Stimulated activated CD4-positive, alpha-beta T cell treated with anti-CD3 and anti-CD28 coated beads, TNF-alpha, amount 100 ng/mL, for 1 hour (primary cell): ENCODE measurements at regions not wholly inside any gene's neighbourhood (a gene's known extent, or its start where the extent isn't known, plus 50 kb on each side); places are given as distances from the start of the nearest gene placed in this dataset.

ENCODE experiments used
- DNase-seq, 3 donors: peaks; one replicate each; pipeline ENCODE4 v3.0.0-alpha.2; 2020; ENCODE audit warnings: low read depth in 3 of 3, low spot score in 1 of 3

DNA sequence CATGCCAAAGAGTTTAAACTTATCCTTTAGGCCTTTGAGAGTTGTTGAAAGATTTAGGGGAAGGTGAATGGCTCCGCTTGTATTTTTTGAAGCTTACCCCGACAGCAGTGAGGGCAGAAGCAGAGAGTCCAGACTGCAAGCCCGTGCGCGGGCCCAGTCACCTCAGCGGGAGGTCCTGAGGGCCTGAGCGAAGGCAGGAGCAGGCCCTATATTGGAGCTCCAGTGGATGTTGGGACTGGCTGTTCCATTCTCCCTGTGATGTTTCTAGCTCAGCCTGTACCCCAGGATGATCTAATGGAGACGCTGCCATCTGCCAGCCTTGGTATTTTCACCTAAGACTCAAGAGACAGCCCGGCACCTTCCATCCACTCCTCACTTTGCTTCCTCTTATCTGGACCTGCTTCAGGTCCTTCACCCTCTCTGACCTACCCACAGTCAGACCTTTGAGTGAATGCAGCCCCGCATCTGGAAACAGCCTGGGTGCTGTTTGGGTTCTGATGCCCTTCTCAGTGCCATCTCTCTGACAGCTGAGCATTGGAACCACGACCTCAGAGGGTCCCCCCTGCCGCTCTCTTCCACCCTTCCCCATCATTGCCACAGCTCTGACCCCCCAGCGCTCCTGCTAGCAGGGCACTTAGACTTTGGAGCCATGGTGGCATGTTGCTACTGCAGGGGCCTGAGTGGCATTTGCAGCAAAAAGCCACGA, 628.2 kb upstream of the CADM1 start:
- DNase-seq, result no peak

GRCh38 chr11:116130122-116130521, 625.9 kb upstream of the CADM1 start:
- no peak for DNase-seq

DNA sequence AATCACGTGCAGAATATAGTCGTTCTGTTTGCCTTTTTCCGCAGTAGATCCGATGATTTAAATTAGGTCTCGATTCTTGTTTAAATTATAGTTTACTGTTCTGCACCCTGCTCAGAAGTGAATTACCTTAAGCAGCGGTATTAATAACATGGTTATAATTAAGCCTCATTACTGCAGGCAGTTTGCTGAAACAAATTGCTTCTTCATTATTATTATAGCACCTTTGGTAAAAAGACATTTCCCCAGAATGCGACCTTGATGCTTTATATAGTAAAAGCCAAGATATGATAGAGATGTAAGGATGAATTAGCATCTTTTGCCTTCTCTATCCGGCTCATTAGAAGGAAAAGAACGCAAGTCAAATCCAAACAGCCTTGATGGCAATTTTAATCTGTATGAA, 625.2 kb upstream of the CADM1 start:
- DNase-seq, result no peak

- no peak for DNase-seq
Measured at GRCh38 chr11:116126562-116126961, 622.3 kb upstream of the CADM1 start.

- no peak for DNase-seq
Measured at GRCh38 chr11:116124922-116125714, 620.9 kb upstream of the CADM1 start.

GRCh38 chr11:116123739-116124138, 619.5 kb upstream of the CADM1 start:
- no peak for DNase-seq

DNA sequence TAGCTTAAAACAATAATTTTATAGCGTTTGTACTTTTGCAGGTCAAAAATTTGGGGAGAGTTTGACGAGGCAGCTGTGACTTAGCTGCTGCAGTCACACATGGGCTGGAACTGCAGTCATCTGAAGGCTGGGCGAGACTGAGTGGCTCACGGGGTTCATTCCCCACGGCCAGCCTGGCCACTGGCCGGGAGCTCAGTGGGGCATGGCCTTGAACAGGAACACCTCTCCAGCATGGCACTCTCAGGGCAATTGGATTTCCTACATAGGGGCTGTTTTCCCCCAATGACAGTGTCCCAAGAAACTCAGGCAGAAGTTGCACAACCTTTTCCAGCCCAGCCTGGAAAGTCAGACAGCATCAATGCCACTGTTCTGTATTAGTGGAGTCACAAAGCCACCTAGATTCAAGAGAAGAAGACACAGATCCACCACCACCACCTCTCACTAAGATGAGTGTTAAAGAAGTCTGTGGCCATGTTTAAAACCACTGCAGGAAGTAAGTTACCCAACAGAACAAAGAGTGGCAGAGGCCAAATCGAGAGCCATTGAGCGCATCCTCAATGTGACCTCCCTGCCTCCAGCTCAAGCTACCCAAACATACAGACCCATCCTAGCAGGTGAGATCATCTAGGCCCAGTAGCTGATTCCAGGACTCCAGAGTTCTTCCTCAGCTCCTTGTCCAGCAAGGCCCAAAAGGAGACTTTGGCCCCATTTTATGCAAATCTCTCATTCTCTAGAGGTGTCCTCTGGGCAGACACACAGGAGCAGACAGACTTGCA, 618.7 kb upstream of the CADM1 start:
- DNase-seq, result no peak

DNA sequence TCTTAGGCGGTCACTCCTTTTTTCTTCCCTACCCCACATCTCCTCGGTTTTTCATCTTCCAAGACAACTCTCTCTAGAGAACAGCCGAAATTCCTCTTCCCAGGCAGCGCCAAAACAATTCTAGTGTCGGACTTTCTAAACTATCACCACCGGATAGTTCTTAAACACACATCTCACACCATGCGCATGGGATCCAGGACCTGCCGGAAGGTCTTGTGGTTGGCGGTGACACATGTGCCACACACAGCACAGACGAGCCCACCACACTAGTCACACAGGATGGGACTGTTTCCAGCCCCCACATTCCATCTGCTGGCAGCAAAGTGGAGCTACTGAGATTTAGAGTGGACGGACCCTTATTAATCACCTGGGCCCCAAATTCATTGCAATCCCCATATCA, 614.9 kb upstream of the CADM1 start:
- DNase-seq, result no peak

DNA sequence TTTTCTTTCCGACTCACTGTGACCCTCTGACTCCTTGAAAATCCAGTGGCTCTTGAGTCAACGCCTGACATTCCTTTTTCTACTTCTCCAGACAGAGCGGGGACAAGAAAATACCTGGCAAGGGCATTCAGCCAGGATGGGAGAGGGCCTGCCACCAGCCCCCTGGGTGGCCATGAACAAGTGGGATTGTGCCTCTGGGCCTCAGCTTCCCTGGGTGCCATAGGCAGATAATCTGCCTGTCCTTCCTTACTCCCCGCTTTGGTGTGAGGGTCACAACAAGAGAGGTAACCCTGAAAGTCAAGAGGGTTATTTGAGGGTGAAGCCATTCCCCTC, 613.9 kb upstream of the CADM1 start:
- DNase-seq, result no peak

GRCh38 chr11:116117331-116118137, 613.3 kb upstream of the CADM1 start:
- no peak for DNase-seq

DNA sequence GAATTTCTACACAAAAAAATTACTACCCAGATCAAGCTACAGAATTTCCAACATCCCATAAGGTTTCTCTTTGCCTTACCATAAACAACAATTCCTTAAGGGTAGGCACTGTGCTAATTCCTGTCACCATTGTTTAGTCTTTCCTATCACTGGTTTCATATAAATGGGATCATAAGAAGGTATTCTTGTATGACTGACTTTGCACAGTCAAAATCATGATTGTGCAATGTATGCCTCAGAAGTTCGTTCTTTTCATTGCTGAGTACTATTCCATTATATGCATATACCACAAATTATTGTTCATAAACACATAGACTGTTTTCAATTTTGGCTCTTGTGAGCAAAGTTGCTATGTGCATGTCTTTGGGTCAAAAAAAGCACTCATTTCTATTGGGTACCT, 611.6 kb upstream of the CADM1 start:
- no peak for DNase-seq

GRCh38 chr11:116114198-116114651, 610.0 kb upstream of the CADM1 start:
- DNase-seq, result no peak

GRCh38 chr11:116112087-116112935, 608.1 kb upstream of the CADM1 start:
- DNase-seq, result no peak

DNA sequence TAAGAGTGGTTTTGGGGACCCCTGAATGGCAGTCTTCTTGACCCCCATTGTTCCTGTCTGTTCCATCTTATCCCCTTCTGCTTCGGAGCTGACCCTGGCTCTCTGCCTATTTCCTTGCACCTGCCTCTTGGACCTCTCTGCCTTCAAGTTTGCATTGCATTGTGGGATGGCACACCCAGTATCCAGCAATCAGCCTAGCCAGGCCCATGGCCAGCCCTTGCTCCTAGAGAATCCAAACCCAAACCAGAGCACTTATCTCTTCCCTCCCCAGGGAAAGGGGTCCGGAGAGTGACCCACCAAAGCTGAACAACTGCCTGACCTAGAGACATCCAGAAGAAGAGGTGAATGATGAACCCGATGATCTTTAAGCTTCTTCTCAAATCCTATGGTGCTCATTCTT, 607.3 kb upstream of the CADM1 start:
- DNase-seq, result no peak

GRCh38 chr11:116110802-116111201, 606.6 kb upstream of the CADM1 start:
- no peak for DNase-seq

- no peak for DNase-seq
Measured at GRCh38 chr11:116110356-116110755, 606.1 kb upstream of the CADM1 start.

- DNase-seq, result no peak
Measured at GRCh38 chr11:116109228-116109627, 605.0 kb upstream of the CADM1 start.

DNA sequence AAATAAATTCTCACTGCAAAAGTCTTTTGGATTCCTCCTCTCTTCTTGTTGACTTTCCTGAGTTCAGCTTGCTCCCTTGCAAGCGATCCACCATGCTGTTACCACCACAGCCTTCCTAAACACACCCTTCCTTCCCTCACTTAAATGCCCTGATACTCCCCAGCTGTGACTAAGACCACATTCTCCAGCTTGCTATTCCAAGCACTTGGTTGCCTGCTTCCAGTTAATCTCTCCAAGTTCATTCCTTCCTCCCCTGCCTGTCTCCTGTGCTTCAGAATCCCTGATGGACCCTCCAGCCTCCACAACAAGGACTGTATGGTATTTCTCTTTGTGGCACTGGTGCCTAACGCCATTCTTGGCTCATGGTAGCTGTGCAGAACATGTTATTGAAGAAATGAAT, 603.9 kb upstream of the CADM1 start:
- no peak for DNase-seq

GRCh38 chr11:116107229-116107628, 603.0 kb upstream of the CADM1 start:
- DNase-seq, result no peak

GRCh38 chr11:116104498-116105174, 600.4 kb upstream of the CADM1 start:
- DNase-seq, result no peak
